K562 (cell line): ENCODE measurements at regions not wholly inside any gene's neighbourhood (a gene's known extent, or its start where the extent isn't known, plus 50 kb on each side); places are given as distances from the start of the nearest gene placed in this dataset.

Source experiments
- ATAC-seq: fragments of 200-7000 bp; cut with Tn5 transposase; 3 replicates; pipeline ENCODE4 v1.9.1; 2020; ENCODE audit warnings: moderate library complexity
- BruUV-seq: library from RNA; stranded (reverse); fragments of 400-500 nt; replicated peaks from 2 replicates; lab custom pipeline; 2021; lab: Mats Ljungman, UMichigan
- CTCF ChIA-PET: fragments of 300-600 bp; formaldehyde crosslinking; extraction: SDS; loops from one replicate; lab custom pipeline; 2021; ENCODE audit warnings: low intra/inter-chr PET ratio; lab: Yijun Ruan, JAX
- POLR2A ChIA-PET: fragments of 300-600, 350-650 bp; sonication (Branson Sonifier 250); formaldehyde crosslinking; extraction: SDS; loops from one replicate; lab custom pipeline; 2021; ENCODE audit warnings: antibody characterized with exemption, inconsistent platforms; lab: Yijun Ruan, JAX
- DNase-seq, 4 experiments: peaks; one replicate each; pipeline versions ENCODE4 v3.0.0 to v3.0.0-alpha.2; 2011 to 2018; ENCODE audit warnings: low spot score in 3 of 4, mixed read lengths in 3 of 4; ENCODE audit errors: extremely low read depth in 1 of 4
- FAIRE-seq: peaks from 2 replicates; lab custom pipeline; 2011; peaks lifted over from hg19 to GRCh38; lab: Jason Lieb, UNC
- H2AFZ ChIP-seq: 2 replicates; pipeline ENCODE4 v1.6.0; 2011; ENCODE audit warnings: low read depth, low read length, control low read depth, inconsistent platforms
- H3K27ac ChIP-seq: fragments of 200-600 bp; 3 replicates; pipeline ENCODE4 v1.8.0; 2011; ENCODE audit warnings: low read depth, mild to moderate bottlenecking, control low read depth, inconsistent platforms, low read length, moderate library complexity, mixed read lengths; ENCODE audit errors: extremely low read depth
- H3K27me3 ChIP-seq, 2 experiments: fragments of 300-600 bp in 1 of 2; 2 replicates in 1 of 2; 3 replicates in 1 of 2; pipeline versions ENCODE4 v1.6.0 to v1.8.0; 2011; ENCODE audit warnings: inconsistent platforms in 2 of 2, low read length in 2 of 2, mild to moderate bottlenecking in 1 of 2, mixed read lengths in 1 of 2, moderate library complexity in 1 of 2; ENCODE audit not compliant: control insufficient read depth in 2 of 2, insufficient read depth in 2 of 2
- H3K36me3 ChIP-seq: fragments of 300-600 bp; 3 replicates; pipeline ENCODE4 v1.8.0; 2011; ENCODE audit warnings: mild to moderate bottlenecking, low read length, inconsistent platforms; ENCODE audit not compliant: control insufficient read depth, insufficient read depth
- H3K4me1 ChIP-seq, 2 experiments: fragments of 200-600 bp in 1 of 2; replicated peaks in 1 of 2; 2 replicates in 1 of 2; 3 replicates in 1 of 2; pipeline versions ENCODE4 v1.5.1 to v1.8.0; 2011; ENCODE audit warnings: inconsistent platforms in 2 of 2, low read length in 2 of 2, mild to moderate bottlenecking in 1 of 2, mixed read lengths in 1 of 2, moderate library complexity in 1 of 2; ENCODE audit not compliant: control insufficient read depth in 2 of 2, insufficient read depth in 2 of 2
- H3K4me2 ChIP-seq: 2 replicates; pipeline ENCODE4 v1.6.1; 2011; ENCODE audit warnings: low read length, control low read depth, inconsistent platforms, mixed read lengths; ENCODE audit not compliant: insufficient read depth
- H3K4me3 ChIP-seq: fragments of 200-600 bp; sonication (generic), shearing (Covaris generic); 2 replicates; pipeline ENCODE4 v1.5.1; 2016; ENCODE audit warnings: control low read depth, inconsistent platforms
- H3K79me2 ChIP-seq: fragments of 200-600 bp; 3 replicates; pipeline ENCODE4 v1.8.0; 2011; ENCODE audit warnings: low read length, inconsistent platforms; ENCODE audit not compliant: control insufficient read depth, insufficient read depth
- H3K9ac ChIP-seq, 2 experiments: 2 replicates each; pipeline versions ENCODE4 v1.6.0 to v1.6.1; 2011; ENCODE audit warnings: low read depth in 2 of 2, low read length in 2 of 2, control low read depth in 1 of 2, inconsistent platforms in 1 of 2, mild to moderate bottlenecking in 1 of 2, mixed read lengths in 1 of 2; ENCODE audit not compliant: insufficient read depth in 1 of 2
- H3K9me1 ChIP-seq: one replicate; pipeline ENCODE4 v1.6.0; 2011; ENCODE audit warnings: inconsistent platforms, mild to moderate bottlenecking, low read length, moderate library complexity; ENCODE audit not compliant: control insufficient read depth, insufficient read depth
- H3K9me3 ChIP-seq: replicated peaks from 2 replicates; pipeline ENCODE4 v1.5.1; 2011; ENCODE audit warnings: low read depth, low read length, inconsistent platforms; ENCODE audit not compliant: control insufficient read depth, insufficient read depth
- H4K20me1 ChIP-seq: replicated peaks from 2 replicates; pipeline ENCODE4 v1.6.1; 2011; ENCODE audit warnings: low read length, inconsistent platforms, mixed read lengths; ENCODE audit not compliant: control insufficient read depth, insufficient read depth
- BRD4 ChIP-seq: fragments of 200-600 bp; sonication (generic); IDR thresholded peaks from 2 replicates; pipeline ENCODE4 v1.6.1; 2017; ENCODE audit warnings: inconsistent platforms
- CBFA2T2 ChIP-seq: fragments of 450-650 bp; conservative IDR thresholded peaks from 2 replicates; pipeline ENCODE4 v1.6.1; 2017; ENCODE audit warnings: mild to moderate bottlenecking
- CXXC5 ChIP-seq: fragments of 250-450 bp; sonication (Bioruptor Pico); IDR thresholded peaks from 2 replicates; pipeline ENCODE4 v1.8.0; 2022; ENCODE audit warnings: inconsistent platforms, mild to moderate bottlenecking, moderate library complexity
- HBP1 ChIP-seq: fragments of 450-650 bp; formaldehyde crosslinking; IDR thresholded peaks from 2 replicates; pipeline ENCODE4 v1.4.0; 2022; ENCODE audit warnings: missing genetic modification characterization
- HES1 ChIP-seq: fragments of 450-650 bp; IDR thresholded peaks from 2 replicates; pipeline ENCODE4 v1.6.1; 2016; ENCODE audit warnings: low read depth, mild to moderate bottlenecking, moderate library complexity
- NFIC ChIP-seq: fragments of 450-650 bp; IDR thresholded peaks from 2 replicates; pipeline ENCODE4 v1.6.1; 2017; ENCODE audit warnings: mild to moderate bottlenecking, inconsistent platforms
- POLR2B ChIP-seq: fragments of 450-650 bp; IDR thresholded peaks from 2 replicates; pipeline ENCODE4 v1.6.1; 2018; ENCODE audit warnings: low read depth; ENCODE audit not compliant: partially characterized antibody
- RBBP5 ChIP-seq: fragments of 200-600 bp; sonication (generic); IDR thresholded peaks from 2 replicates; pipeline ENCODE4 v1.6.1; 2012; ENCODE audit warnings: borderline replicate concordance, mild to moderate bottlenecking, low read length, control low read depth, inconsistent platforms; ENCODE audit not compliant: insufficient read depth, poor library complexity, severe bottlenecking
- RBM15 ChIP-seq: fragments of 200-400 bp; formaldehyde crosslinking; IDR thresholded peaks from 2 replicates; pipeline ENCODE4 v1.6.1; 2018; ENCODE audit warnings: mild to moderate bottlenecking, low read length, moderate library complexity; ENCODE audit not compliant: insufficient read depth
- RBM22 ChIP-seq: fragments of 200-400 bp; formaldehyde crosslinking; IDR thresholded peaks from 2 replicates; pipeline ENCODE4 v1.6.1; 2018; ENCODE audit warnings: low read length, low read depth; ENCODE audit not compliant: poor library complexity, severe bottlenecking
- ZHX1 ChIP-seq: fragments of 150-350 bp; conservative IDR thresholded peaks from 2 replicates; pipeline ENCODE4 v1.6.1; 2014; ENCODE audit warnings: low read length
- WGBS: fragments of 100-300 bp; shearing (Covaris generic); methylation state at CpG from one replicate; pipeline ENCODE4 v1.1.6; 2016; ENCODE audit warnings: low coverage, mixed read lengths; ENCODE audit not compliant: insufficient coverage; ENCODE audit errors: missing lambda C conversion rate; 5-methylcytosine and 5-hydroxymethylcytosine counted together
- in situ Hi-C: fragments of 300-500 bp; cut with MboI; formaldehyde crosslinking; loops from 4 replicates; pipeline ENCODE4 v1.15.0; 2018; ENCODE audit warnings: inconsistent platforms, mixed read lengths
- intact Hi-C: fragments of 100-400 bp; cut with micrococcal nuclease; formaldehyde crosslinking; loops from 2 replicates; pipeline ENCODE4 v1.14.2; 2022

DNA sequence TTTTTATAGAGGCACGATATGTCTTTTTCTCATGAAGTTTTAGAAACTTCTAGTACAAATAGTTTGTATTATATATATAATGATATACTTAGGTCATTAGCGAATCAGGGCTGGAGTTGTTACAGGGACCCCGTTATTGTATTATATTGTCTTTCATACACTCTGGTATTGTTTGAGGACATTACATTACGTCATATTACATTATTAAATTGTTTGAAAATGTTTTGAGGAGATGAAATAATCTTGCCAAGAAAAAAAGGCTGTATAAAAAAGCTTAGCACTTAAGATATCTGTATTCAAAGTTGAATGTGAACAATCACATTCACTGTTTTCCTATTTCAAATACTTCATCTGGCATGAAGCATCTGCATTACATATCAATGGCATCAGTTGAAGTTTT is 239.6 kb upstream of the ASCC3 start:
- H4K20me1 ChIP-seq, result no peaks in the 10 kb centered on the region
- TF ChIP-seq CXXC5 (CRISPR knock-in tag) (no peak), POLR2B (no peak), HES1 (no peak), NFIC (no peak), BRD4 (no peak)
- no peaks in the 10 kb centered on the region for H3K9me1 ChIP-seq
- no peak overlapping the region for H3K4me3 ChIP-seq
- no peaks in the 10 kb centered on the region for H3K27me3 ChIP-seq
- H3K9ac ChIP-seq, result no peak overlapping the region
- intact Hi-C loops, result no loop called here
- BruUV-seq, result no TSS peak
- H3K27ac ChIP-seq, result no peak overlapping the region
- in situ Hi-C loops, result no loop called here
- no peak for FAIRE-seq
- no peaks in the 10 kb centered on the region for H3K4me1 ChIP-seq
- no peaks in the 10 kb centered on the region for H3K36me3 ChIP-seq
- POLR2A ChIA-PET, result no interaction called here
- no peak overlapping the region for H3K4me2 ChIP-seq
- no peak for ATAC-seq
- 2% methylated on average over 4 of the region's 4 CpGs for WGBS
- no peak for DNase-seq
- no peak overlapping the region for H2AFZ ChIP-seq
- no peaks in the 10 kb centered on the region for H3K9me3 ChIP-seq
- CTCF ChIA-PET, result no interaction called here
- H3K79me2 ChIP-seq, result no peaks in the 10 kb centered on the region

GRCh38 chr6:101125380-101125971 is 244.3 kb upstream of the ASCC3 start:
- H3K27ac ChIP-seq, result no peak overlapping the region
- 0% methylated on average over 3 of the region's 3 CpGs for WGBS
- ChIA-PET POLR2A (no interaction called here), CTCF (no interaction called here)
- intact Hi-C loops (no loop called here), in situ Hi-C loops (no loop called here)
- no peak overlapping the region for H3K4me3 ChIP-seq
- ATAC-seq (no peak), DNase-seq (no peak), FAIRE-seq (no peak)
- no peaks in the 10 kb centered on the region for H3K79me2 ChIP-seq
- no peaks in the 10 kb centered on the region; the same call in 1 of the 2 replicates for H3K9me3 ChIP-seq
- H3K4me1 ChIP-seq, result no peaks in the 10 kb centered on the region
- no peaks in the 10 kb centered on the region for H3K36me3 ChIP-seq
- H3K9me1 ChIP-seq, result no peaks in the 10 kb centered on the region
- H4K20me1 ChIP-seq, result no peaks in the 10 kb centered on the region
- H2AFZ ChIP-seq, result no peak overlapping the region
- H3K27me3 ChIP-seq, result no peaks in the 10 kb centered on the region
- no peak overlapping the region for H3K4me2 ChIP-seq
- no peak overlapping the region for H3K9ac ChIP-seq
- BruUV-seq, result no TSS peak
- TF ChIP-seq HBP1 (CRISPR knock-in tag), result no peak
- TF ChIP-seq RBM15, result no peak
- no peak for TF ChIP-seq RBM22
- TF ChIP-seq RBBP5, result no peak
- no peak for TF ChIP-seq CBFA2T2
- TF ChIP-seq ZHX1, result no peak
